Brain pericyte (primary cell): ENCODE measurements at regions not wholly inside any gene's neighbourhood (a gene's known extent, or its start where the extent isn't known, plus 50 kb on each side); places are given as distances from the start of the nearest gene placed in this dataset.
"Not testable (repeated sequence)": the region's sequence is repeated elsewhere in the genome, so short reads cannot be mapped to it uniquely, and the experiment has no call there.

Experiments used
- DNase-seq: peaks from one replicate; pipeline ENCODE4 v3.0.0-alpha.2; 2012; ENCODE audit warnings: low read depth, low spot score

- DNase-seq = no peak
Observed at GRCh38 chr16:27600381-27600780, 50.4 kb downstream of the KATNIP start.

- DNase-seq = no peak
Observed at GRCh38 chr16:27602103-27602502, 52.2 kb downstream of the KATNIP start.

- DNase-seq = not testable (repeated sequence)
Observed at GRCh38 chr16:27605500-27606106, 55.7 kb downstream of the KATNIP start.

- no peak for DNase-seq
Observed at GRCh38 chr16:27611340-27611739, 61.4 kb downstream of the KATNIP start.

- DNase-seq = no peak
Observed at GRCh38 chr16:27613238-27613791, 63.4 kb downstream of the KATNIP start.

GRCh38 chr16:27617665-27618064, 67.7 kb downstream of the KATNIP start:
- no peak for DNase-seq

GRCh38 chr16:27618165-27618564, 68.2 kb downstream of the KATNIP start:
- DNase-seq = no peak

GRCh38 chr16:27618606-27619327, 68.8 kb downstream of the KATNIP start:
- DNase-seq = no peak

- DNase-seq = no peak
Observed at GRCh38 chr16:27620541-27620940, 70.6 kb downstream of the KATNIP start.

GRCh38 chr16:27624154-27625049, 74.5 kb downstream of the KATNIP start:
- DNase-seq = no peak

- no peak for DNase-seq
Observed at GRCh38 chr16:27625050-27625697, 75.2 kb downstream of the KATNIP start.

- no peak for DNase-seq
Observed at GRCh38 chr16:27627136-27627535, 77.2 kb downstream of the KATNIP start.

GRCh38 chr16:27628241-27628942, 78.4 kb downstream of the KATNIP start:
- no peak for DNase-seq

- DNase-seq = not testable (repeated sequence)
Observed at GRCh38 chr16:27628943-27629462, 79.1 kb downstream of the KATNIP start.

- no peak for DNase-seq
Observed at GRCh38 chr16:27632216-27632615, 82.3 kb downstream of the KATNIP start.

- DNase-seq = no peak
Observed at GRCh38 chr16:27633221-27633620, 83.3 kb downstream of the KATNIP start.

- no peak for DNase-seq
Observed at GRCh38 chr16:27633721-27634120, 83.8 kb downstream of the KATNIP start.

- no peak for DNase-seq
Observed at GRCh38 chr16:27634779-27635178, 84.8 kb downstream of the KATNIP start.

GRCh38 chr16:27636453-27637240, 86.7 kb downstream of the KATNIP start:
- DNase-seq = no peak
